ENCODE measurements at regions not wholly inside any gene's neighbourhood (a gene's known extent, or its start where the extent isn't known, plus 50 kb on each side); places are given as distances from the start of the nearest gene placed in this dataset.

GRCh38 chr21:38987633-38988508, 182.1 kb downstream of the ETS2 start:
- Histone ChIP-seq H4K20me1 (ENCODE audit: insufficient read depth, low read length) (no peaks in the 10 kb centered on the region), H3K9me3 (replicated peaks; ENCODE audit: insufficient read depth, low read length) (no peaks in the 10 kb centered on the region), H3K9me2 (replicated peaks; ENCODE audit: insufficient read depth, low read length) (no peaks in the 10 kb centered on the region), H3K4me3 (ENCODE audit: low read length) (no peak overlapping the region), H3K4me1 (ENCODE audit: low read length) (no peaks in the 10 kb centered on the region), H3K4me2 (ENCODE audit: low read depth, low read length) (no peak overlapping the region), H2AFZ (ENCODE audit: low read length) (no peak overlapping the region), H3K79me2 (ENCODE audit: low read length) (no peaks in the 10 kb centered on the region), H3K27me3 (replicated peaks; ENCODE audit: insufficient read depth, low read length) (peaks cover 72% of the 10 kb centered on the region), H3K9ac (ENCODE audit: low read length) (no peak overlapping the region), H3K36me3 (replicated peaks; ENCODE audit: insufficient read depth, low read length) (no peaks in the 10 kb centered on the region), H3F3A (ENCODE audit: insufficient read depth, low read length) (no peaks in the 10 kb centered on the region), H3K27ac (ENCODE audit: low read length) (no peak overlapping the region)
- no peak for DNase-seq
- TF ChIP-seq EZH2 (optimal IDR thresholded peaks at IDR 0.05; ENCODE audit: low read depth, low read length): no peak
- no peak for TF ChIP-seq EZH2phosphoT487 (IDR thresholded peaks at IDR 0.05; ENCODE audit: low read length)
- TF ChIP-seq CTCF (IDR thresholded peaks at IDR 0.05; ENCODE audit: low read length): no peak

- H3K27me3 ChIP-seq (replicated peaks; ENCODE audit: insufficient read depth, low read length): peaks cover 65% of the 10 kb centered on the region
- H3K9me2 ChIP-seq (replicated peaks; ENCODE audit: insufficient read depth, low read length): no peaks in the 10 kb centered on the region
- no peak overlapping the region for H3K4me3 ChIP-seq (ENCODE audit: low read length)
- DNase-seq: no peak
- no peaks in the 10 kb centered on the region for H3K4me1 ChIP-seq (ENCODE audit: low read length)
- TF ChIP-seq EZH2 (optimal IDR thresholded peaks at IDR 0.05; ENCODE audit: low read depth, low read length) (no peak), EZH2phosphoT487 (IDR thresholded peaks at IDR 0.05; ENCODE audit: low read length) (no peak), CTCF (IDR thresholded peaks at IDR 0.05; ENCODE audit: low read length) (no peak)
- H3K79me2 ChIP-seq (ENCODE audit: low read length): no peaks in the 10 kb centered on the region
- H3F3A ChIP-seq (ENCODE audit: insufficient read depth, low read length): no peaks in the 10 kb centered on the region
- no peaks in the 10 kb centered on the region for H4K20me1 ChIP-seq (ENCODE audit: insufficient read depth, low read length)
- no peaks in the 10 kb centered on the region for H3K36me3 ChIP-seq (replicated peaks; ENCODE audit: insufficient read depth, low read length)
- no peaks in the 10 kb centered on the region for H3K9me3 ChIP-seq (replicated peaks; ENCODE audit: insufficient read depth, low read length)
- H3K27ac ChIP-seq (ENCODE audit: low read length): no peak overlapping the region
- H3K9ac ChIP-seq (ENCODE audit: low read length): no peak overlapping the region
- no peak overlapping the region for H2AFZ ChIP-seq (ENCODE audit: low read length)
- no peak overlapping the region for H3K4me2 ChIP-seq (ENCODE audit: low read depth, low read length)
Observed at GRCh38 chr21:38986806-38987632, 181.3 kb downstream of the ETS2 start.

GRCh38 chr21:38986406-38986805, 180.7 kb downstream of the ETS2 start:
- no peak overlapping the region for H3K4me3 ChIP-seq (ENCODE audit: low read length)
- H3K36me3 ChIP-seq (replicated peaks; ENCODE audit: insufficient read depth, low read length): no peaks in the 10 kb centered on the region
- no peaks in the 10 kb centered on the region for H4K20me1 ChIP-seq (ENCODE audit: insufficient read depth, low read length)
- H3F3A ChIP-seq (ENCODE audit: insufficient read depth, low read length): no peaks in the 10 kb centered on the region
- H3K4me1 ChIP-seq (ENCODE audit: low read length): no peaks in the 10 kb centered on the region
- H3K9ac ChIP-seq (ENCODE audit: low read length): no peak overlapping the region
- H3K27me3 ChIP-seq (replicated peaks; ENCODE audit: insufficient read depth, low read length): peaks cover 62% of the 10 kb centered on the region
- TF ChIP-seq EZH2phosphoT487 (IDR thresholded peaks at IDR 0.05; ENCODE audit: low read length) (no peak), CTCF (IDR thresholded peaks at IDR 0.05; ENCODE audit: low read length) (no peak), EZH2 (optimal IDR thresholded peaks at IDR 0.05; ENCODE audit: low read depth, low read length) (no peak)
- DNase-seq: no peak
- no peak overlapping the region for H2AFZ ChIP-seq (ENCODE audit: low read length)
- no peak overlapping the region for H3K27ac ChIP-seq (ENCODE audit: low read length)
- no peaks in the 10 kb centered on the region for H3K9me3 ChIP-seq (replicated peaks; ENCODE audit: insufficient read depth, low read length)
- H3K9me2 ChIP-seq (replicated peaks; ENCODE audit: insufficient read depth, low read length): no peaks in the 10 kb centered on the region
- H3K79me2 ChIP-seq (ENCODE audit: low read length): no peaks in the 10 kb centered on the region
- H3K4me2 ChIP-seq (ENCODE audit: low read depth, low read length): no peak overlapping the region

Measured in MM.1S (cell line).